ENCODE measurements at regions not wholly inside any gene's neighbourhood (a gene's known extent, or its start where the extent isn't known, plus 50 kb on each side); places are given as distances from the start of the nearest gene placed in this dataset.
A peak's percentile ranks its signal among the peaks of the same experiment; 100 is the strongest.
"Not testable (repeated sequence)": the region's sequence is repeated elsewhere in the genome, so short reads cannot be mapped to it uniquely, and the experiment has no call there.

DNA sequence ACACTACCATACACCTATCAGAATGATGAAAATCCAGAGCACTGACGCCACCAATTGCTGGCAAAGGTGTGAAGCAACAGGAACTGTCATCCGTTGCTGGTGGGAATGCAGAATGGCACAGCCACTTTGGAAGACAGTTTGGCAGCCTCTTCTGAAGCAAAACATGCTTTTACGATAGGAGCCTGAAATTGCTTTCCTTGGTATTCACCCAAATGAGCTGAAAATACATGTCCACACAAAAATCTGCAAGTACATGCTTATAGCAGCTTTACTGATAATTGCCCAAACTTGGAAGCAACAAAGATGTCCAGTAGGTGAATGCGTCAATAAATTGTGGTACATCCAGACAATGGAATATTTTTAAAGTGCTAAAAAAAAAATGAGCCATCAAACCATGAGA, 322.8 kb upstream of the FAT1 start:
- FAIRE-seq (no peak), DNase-seq (ENCODE audit: insufficient read length, low spot score) (no peak)

DNA sequence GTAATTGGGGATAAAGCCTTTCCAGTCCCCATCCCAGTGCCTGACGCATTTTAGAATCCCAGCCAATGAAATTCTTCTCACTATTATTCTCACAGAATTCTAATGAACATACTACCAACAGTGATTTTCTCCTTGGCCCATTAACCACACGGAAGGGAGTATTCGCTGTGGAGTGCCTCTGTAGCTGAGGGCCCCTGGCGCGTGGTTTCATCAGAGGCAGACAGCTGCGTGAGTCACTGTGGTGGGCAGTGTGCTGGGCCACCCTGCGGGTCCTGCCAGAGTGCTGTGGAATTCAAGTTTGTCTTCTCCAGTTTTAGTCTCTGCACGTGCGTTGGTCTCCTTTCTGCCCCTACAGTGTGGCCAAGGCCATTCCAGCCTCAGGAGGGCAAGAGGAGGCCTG, 335.4 kb upstream of the FAT1 start:
- no peak for DNase-seq (ENCODE audit: insufficient read length, low spot score)
- no peak for FAIRE-seq

DNA sequence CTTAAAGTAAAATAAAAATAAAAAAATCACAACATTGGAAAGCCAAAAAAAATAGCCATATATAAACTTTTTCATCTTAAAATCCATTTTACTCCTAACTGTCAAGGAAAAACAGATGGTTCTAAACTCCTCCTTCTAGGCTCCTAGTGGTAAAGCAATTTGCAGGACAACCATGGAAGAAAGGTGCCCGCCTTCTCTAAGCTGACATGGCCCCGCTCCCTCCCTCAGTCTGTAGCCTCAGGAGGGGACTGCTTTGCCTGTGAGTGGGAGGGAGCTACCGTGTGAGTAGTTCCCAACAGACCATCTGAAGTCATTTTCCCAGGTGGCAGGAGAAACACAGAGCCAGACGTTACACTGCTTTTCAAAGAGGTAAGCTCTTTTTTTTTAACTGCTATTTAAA, 336.2 kb upstream of the FAT1 start:
- DNase-seq (ENCODE audit: insufficient read length, low spot score) = no peak
- FAIRE-seq = no peak

DNA sequence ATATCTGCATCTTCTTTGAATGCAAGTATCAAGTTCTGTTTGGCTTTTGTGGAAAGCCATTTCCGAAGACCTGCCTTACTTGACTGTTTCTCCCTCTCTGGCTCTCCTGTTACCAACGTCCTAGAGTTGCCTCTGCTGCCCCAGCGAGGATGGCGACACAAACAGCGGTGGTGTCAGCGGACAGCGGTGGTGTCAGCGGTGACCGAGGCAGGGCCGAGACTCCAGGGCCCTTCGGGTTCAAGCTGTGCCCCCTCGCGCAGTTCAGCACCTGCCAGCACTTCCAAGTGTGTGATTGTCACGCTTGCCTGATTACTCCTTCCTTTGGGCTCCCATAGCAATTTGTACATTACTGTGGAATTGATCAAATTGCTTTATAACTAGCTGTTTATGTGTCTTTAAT, 336.9 kb upstream of the FAT1 start:
- DNase-seq (ENCODE audit: insufficient read length, low spot score) = no peak
- FAIRE-seq = no peak

DNA sequence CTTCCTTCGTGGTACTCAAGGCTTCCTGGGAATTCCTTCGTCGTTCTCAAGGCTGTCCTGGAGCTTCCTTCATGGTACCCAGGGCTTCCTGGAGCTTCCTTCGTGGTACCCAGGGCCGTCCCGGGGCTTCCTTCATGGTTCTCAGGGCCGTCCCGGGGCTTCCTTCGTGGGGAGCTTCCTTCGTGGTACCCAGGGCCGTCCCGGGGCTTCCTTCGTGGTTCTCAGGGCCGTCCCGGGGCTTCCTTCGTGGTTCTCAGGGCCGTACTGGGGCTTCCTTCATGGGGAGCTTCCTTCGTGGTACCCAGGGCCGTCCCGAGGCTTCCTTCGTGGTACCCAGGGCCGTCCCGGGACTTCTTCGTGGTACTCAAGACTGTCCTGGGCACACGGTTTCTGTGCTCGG, 339.6 kb upstream of the FAT1 start:
- no peak for FAIRE-seq
- no peak for DNase-seq (ENCODE audit: insufficient read length, low spot score)

DNA sequence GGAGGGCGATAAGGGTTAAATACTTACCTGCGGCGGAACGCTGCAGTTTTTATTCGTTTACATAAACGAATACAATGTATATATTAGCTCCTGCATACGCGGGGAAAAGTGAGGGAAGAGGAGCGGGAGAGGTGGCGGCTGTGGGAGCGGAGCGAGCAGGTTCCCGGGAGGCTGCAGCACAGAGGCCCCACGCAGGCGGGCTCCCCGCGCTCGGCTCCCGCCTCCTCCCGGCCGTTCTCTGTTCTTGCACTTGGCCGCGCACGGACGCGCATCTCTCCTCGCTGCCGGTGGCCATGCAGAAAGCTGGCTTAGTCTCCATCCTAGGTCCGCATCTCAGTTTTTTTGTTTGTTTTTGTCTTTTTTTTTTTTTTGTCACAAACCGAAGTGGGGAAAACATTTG, 340.4 kb upstream of the FAT1 start:
- DNase-seq (ENCODE audit: insufficient read length, low spot score) = no peak
- no peak for FAIRE-seq

DNA sequence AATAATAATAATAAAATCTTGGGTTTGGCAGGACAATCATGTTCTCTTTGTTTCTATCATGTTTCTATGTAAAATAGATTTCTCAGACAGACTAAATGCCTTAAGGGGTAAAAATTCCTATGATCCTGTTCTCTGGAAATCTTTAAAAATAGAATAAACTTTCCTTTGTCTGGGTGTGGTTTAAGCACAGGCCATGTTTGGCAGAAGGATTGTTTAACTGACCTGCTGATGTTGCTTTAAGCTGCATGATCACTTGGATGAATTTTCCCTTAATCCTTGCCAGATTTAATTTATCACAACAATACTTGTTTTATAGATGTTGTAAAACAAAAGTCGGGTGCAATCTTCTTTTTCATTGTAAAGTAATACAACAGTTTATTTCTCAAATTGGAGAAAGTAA, 341.7 kb upstream of the FAT1 start:
- FAIRE-seq = no peak
- no peak for DNase-seq (ENCODE audit: insufficient read length, low spot score)

DNA sequence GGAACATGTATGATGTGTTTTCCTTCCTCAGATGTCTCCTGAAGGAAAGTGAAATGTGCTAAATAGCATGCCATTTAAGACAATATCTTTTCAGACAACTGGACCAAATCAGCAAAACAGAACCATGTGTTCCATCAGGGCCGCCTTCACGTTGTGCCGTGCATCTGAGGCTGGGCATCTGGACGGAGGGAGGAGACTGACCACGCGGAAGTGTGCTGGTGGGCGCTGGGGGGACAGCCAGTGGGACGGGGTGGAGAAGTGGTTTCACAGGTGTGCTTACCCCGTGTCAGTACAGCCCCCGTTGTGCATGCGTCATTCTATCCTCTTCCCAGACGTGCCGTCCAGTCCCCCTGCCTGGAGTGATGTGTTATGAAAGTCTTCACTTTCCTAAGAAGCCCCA, 342.1 kb upstream of the FAT1 start:
- DNase-seq (ENCODE audit: insufficient read length, low spot score) = no peak
- no peak for FAIRE-seq

DNA sequence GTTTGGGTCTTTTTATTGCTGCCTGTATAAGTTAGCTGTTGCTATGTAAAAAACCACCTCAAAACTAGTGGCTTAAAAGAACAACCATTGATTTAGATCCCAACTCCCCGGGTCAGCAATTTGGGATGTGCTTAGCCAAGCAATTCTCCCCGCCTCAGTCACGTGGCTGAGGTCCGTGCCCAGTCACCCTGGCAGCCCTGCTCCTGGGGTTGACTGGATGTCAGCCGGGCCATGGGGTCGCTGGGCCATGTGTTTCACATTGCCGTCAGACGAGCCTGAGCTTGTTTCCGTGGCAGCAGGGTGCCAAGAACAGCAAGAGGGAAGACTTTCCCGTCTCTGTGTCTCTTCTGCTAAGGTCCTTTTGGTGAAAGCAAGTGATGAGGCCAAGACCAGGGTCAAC, 345.7 kb upstream of the FAT1 start:
- DNase-seq (ENCODE audit: insufficient read length, low spot score) (no peak), FAIRE-seq (no peak)

DNA sequence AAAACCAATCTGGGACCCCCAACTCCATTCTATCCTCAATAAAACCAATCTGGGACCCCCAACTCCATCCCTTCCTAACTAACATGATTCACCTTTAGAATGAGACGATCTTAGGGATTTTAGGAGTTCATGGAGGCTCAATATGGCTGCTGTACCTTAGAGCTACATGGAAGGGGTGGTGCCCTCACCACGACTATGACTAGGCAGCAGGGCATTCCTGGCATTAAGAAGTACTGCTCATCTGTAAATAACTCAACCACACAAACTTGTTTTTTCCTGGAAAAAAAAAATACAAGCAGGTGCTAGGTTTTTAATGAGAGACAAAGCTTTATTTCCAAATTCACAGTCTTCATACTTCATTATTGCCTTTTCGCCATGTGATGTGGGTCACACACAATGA, 346.5 kb upstream of the FAT1 start:
- FAIRE-seq (no peak), DNase-seq (ENCODE audit: insufficient read length, low spot score) (no peak)

DNA sequence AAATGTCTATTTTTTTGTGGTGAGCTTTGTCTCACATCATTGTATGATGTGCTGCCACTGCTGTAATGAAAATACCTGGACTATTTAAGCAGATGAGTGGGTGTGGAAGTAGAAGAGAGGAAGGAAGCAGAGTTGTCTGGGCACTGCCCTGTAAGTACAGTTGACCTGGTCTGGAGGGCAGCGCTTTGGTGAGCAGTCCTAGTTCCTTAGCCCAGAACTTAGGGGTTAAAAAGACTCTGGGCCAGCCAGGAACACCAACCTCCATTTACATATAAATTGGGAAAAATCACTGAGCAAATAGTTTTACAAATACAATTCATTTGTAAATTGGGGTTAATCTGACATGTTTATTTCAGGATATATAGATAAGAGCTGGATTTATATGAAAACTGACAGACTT, 347.1 kb upstream of the FAT1 start:
- DNase-seq (ENCODE audit: insufficient read length, low spot score) (no peak), FAIRE-seq (no peak)

DNA sequence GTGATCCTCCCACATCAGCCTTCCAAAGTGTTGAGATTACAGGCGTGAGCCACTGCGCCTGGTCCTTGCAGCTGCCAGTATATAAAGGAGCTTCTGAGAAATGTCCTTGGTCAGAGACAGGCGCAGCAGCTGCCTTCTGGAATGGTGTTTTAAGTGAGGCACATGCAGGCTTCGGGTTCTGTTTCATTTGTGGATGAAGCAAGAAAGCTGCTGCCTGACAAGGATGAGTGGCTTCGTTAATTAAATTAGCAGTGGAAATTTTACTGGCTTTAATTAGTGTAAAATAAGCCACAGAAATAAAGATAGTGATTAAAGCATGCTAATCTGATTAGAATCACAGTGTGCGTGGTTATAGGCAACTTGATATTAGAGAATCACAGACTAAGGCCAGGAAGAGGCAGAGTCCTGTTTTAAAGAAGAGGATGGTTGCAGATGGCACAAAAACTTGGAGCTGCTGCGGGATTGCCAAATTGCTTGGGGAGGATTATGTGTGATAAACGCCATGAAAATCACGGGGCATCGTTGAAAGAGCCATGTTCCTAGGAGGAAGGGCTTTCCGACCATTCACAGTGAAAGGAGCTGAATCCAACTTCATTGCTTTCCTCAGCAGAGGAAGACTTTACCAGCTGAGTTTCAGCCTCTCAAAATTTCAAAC, 348.4 kb upstream of the FAT1 start:
- DNase-seq (ENCODE audit: insufficient read length, low spot score) (no peak), FAIRE-seq (no peak)

DNA sequence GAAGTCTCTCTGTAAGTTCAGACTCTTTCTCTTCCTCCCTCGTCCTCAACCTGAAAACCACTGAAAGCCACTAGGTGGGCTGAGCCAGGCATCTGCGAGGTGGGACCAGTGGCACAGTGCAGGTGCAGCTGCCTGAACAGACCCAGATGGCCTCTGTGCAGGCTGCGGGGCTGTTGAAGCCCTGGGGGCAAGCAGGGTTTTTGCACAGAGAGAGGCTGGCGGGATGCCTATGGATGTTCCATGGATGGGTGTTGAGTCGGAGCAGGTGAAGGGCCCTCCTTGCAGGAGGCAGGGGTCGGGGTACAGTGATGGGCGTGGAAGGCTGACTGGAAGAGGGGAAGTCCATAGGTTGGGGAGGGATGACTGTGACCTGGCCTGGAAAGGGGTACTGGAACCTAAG, 350.2 kb upstream of the FAT1 start:
- FAIRE-seq (no peak), DNase-seq (ENCODE audit: insufficient read length, low spot score) (no peak)

DNA sequence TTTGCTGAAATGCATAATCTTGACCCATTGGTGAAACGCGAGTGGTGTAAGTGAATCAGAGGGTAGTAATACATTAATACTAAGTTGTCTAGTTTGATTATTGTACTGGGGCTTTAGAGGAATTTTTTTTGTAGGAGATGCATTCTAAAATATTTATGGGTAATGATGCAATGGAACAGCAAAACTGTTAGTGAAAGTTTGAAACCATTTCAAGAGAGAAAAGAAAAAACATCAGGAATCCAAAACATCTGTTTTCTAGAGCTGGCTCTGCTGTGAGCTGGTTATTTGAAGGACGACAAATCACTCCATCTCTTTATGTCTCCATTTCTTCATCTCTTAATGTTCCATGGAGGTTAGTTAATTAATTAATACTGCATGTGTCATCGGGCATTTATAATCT, 351.9 kb upstream of the FAT1 start:
- FAIRE-seq = no peak

DNA sequence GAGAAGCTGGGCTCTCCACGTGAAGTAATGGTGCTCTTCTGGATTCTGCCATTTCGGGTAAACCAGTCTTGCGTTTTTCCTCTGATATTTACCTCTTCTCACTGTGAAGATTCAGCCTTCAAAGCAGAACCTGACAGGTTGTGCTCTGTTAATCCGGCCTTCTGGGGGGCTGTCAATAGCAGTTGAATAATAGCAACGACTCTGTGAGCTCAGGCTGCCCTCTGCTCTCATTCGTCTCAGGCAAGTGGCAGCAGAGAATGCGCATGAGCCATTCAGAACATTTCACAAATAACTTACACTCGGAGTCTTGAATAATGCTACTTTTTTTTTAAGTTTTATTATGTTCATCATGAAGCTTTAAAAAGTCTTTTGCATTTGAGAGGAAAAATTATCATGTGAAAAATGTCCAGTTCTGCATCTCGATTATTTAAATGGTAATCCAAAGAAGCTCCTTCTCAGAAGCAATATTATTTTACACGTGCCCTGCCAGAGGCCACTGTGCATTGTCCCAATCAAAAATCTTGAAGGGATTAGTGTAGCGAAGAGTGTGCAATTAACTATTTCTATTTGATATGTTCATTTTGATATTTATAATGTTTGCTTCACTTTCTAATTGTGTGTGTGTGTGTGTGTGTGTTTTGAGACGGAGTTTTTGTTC, 354.2 kb upstream of the FAT1 start:
- DNase-seq (ENCODE audit: insufficient read length, low spot score) (no peak), FAIRE-seq (no peak)

More for the DNA sequence above, 351.9 kb upstream of the FAT1 start:
- no peak for DNase-seq (ENCODE audit: insufficient read length, low spot score)

DNA sequence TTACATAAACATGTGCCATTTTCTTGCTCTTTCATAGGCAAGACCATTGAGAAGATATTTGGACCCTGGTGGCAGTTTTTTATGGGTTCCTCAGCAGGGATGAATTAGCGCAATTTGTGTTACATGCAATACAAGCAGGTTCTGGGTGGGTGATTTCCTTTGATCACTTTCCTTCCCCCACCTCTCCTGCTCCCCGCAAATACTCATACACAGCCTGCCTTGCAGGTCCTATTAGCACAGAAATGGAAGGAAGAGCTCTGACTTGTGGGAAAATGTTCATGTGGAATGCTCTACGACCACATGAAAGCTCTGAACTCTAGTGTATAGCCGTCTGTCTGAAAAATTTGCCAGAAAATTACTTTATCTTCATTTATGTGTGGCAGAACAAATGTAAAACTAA, 361.0 kb upstream of the FAT1 start:
- no peak for FAIRE-seq
- DNase-seq (ENCODE audit: insufficient read length, low spot score) = no peak

DNA sequence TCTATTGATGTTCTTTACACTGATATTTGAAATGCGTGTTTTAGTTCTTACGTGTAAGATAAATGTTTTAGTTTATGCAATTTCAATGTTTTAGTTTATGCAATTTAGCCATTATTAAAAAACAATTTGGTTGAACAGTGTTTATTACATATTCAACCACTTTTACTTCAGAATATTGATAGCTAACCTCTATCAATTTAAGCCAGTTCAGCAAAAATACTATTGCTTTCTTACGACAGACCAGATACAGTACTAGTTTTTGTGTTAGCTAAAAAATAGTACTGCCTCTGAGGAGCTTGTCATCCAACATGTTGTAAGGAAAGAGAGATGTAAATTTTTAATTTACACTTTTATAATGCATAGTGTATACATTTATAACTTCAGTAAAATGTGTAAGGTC, 361.7 kb upstream of the FAT1 start:
- FAIRE-seq (no peak), DNase-seq (ENCODE audit: insufficient read length, low spot score) (no peak)

DNA sequence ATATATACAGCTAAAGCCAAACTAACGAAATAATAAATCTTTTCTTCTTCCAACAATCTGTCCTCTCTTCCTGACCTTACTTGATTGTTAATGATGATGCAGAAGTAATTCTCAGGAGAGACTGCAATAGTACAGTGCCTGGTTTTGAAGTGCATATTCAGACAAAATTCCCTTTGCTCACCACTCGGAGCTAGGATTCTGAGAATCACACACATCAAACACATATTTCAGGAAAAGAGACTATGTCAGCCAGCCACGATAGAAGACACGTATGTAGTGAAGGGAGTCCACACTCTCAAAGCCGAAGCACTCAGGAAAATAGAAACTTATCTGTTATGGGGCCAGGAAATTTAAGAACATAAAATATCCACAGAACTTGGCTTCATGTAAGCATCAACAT, 362.5 kb upstream of the FAT1 start:
- DNase-seq (ENCODE audit: insufficient read length, low spot score) (no peak), FAIRE-seq (no peak)

DNA sequence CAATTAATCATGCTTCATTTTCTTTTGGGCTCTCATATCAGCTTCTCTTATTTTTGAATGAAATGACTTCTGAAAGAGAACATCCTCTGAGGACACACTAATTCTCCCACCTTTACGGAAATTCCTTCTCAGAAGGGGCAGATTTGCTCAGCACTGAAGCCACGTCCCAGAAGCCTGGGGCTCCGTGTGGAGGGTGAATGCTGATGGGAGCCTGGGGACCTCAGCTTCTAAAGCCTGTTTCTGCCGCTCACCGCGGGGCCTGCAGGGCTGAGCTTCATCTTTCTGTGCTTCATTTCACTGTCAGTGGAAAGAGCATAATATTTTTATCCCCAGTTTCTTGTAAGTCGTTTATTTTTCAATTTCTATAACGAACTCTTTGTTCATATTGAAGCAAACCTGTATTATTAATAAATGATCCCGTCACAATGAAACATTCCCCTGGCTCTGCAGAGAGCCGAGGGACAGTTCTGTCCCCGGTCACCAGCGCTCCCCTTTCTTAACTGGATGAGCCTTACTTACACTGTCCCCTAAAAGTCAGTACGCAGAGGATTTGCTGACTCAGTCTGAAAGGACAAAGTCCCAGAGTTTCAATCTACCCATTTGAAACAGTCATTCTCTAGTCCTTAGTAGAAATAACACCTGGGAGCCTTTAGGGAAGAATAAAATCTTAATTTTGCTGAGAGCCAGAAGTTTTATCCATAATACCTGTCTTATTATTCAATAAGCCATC, 364.6 kb upstream of the FAT1 start:
- no peak for DNase-seq (ENCODE audit: insufficient read length, low spot score)
- no peak for FAIRE-seq

DNA sequence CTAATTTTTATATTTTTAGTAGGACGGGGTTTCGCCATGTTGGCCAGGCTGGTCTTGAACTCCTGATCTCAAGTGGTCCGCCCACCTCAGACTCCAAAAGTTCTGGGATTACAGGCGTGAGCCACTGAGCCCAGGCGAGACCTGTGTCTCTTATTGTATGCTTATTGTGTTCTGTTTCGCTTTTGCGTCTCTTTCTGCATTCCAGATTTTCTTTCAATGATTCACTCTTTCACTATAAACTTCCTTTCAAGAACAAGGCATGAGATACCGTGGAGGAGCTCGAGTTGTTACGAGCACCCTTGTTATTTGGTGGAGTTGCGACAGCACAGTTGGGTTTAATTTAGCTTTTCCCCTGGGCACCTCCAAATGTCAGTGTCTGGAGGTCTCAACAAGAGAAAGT, 366.7 kb upstream of the FAT1 start:
- FAIRE-seq (no peak), DNase-seq (ENCODE audit: insufficient read length, low spot score) (peak; percentile 7)

DNA sequence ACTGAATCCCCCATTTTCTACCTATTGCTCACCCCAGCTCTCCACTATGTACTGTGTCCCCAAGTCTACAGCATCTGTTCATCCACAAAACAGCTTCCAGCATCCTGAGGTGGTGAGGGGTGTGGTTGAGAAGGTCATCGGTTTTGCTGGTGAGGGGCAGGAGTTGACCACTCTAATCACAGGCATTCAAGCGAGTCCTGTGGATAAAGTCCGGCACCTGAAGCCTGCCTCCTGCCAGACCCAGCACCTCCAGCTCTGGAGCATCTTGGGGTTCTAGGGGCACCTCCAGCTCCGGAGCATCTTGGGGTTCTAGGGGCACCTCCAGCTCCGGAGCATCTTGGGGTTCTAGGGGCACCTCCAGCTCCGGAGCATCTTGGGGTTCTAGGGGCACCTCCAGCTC, 367.2 kb upstream of the FAT1 start:
- not testable (repeated sequence) for FAIRE-seq; DNase-seq (ENCODE audit: insufficient read length, low spot score)

DNA sequence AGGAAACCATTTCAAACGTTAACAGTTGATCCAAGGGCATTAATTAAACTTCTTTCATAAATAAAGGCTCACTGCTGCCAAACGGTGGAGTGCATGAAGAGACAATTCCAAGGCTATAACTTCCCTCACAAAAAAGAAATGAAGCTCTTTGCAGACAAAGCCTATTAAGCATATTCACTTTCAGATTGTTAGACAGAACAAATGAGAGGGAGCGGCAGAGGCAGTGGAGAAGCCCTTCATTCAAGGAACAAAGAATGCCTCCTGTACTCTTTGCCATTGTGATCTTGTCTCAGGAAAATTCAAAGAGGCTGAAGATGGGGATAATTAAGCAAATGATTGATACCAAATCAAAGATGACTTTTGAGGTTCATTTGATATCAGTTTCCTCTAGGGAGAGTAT, 370.5 kb upstream of the FAT1 start:
- no peak for DNase-seq (ENCODE audit: insufficient read length, low spot score)
- FAIRE-seq = no peak

Data from HTR-8/SVneo (cell line).